GM13977 (cell line): ENCODE measurements at regions not wholly inside any gene's neighbourhood (a gene's known extent, or its start where the extent isn't known, plus 50 kb on each side); places are given as distances from the start of the nearest gene placed in this dataset.

Experiments used
- DNase-seq: peaks from one replicate; pipeline ENCODE4 v3.0.0; 2012; ENCODE audit warnings: low spot score
- in situ Hi-C: fragments of 300-500 bp; cut with MboI; formaldehyde crosslinking; loops from one replicate; pipeline ENCODE4 v1.12.0; 2022; ENCODE audit warnings: low sequenced_read_pairs, low pct_unique_long_range_greater_than_20kb, mixed read lengths, inconsistent platforms; ENCODE audit not compliant: unreplicated experiment
- TF ChIP-seq, protein P1 (sequence below): IDR thresholded peaks from 2 replicates; pipeline ENCODE4 v1.5.1; 2012; ENCODE audit warnings: mild to moderate bottlenecking, control low read depth; ENCODE audit not compliant: insufficient read depth; ENCODE audit errors: extremely low read depth, missing control alignments

DNA sequence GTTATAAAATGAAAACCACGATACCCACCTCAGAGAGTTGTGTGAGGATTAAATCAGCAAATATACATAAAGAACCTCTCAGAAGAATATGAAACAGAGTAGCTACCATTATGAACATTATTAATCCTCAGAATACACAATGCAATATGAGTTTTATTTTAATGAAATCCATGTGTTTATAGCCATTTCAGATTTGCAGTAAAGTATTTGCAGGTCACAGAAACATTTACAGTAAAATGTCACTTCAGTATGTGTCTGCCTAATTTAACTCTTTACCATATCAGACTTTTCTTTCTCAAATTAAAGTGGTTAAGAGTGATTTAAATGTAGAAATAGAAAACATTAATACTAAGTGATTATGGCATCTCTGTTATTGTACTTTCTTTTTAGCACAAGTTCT, 365.2 kb upstream of the MPDZ start:
- TF ChIP-seq, protein P1, sequence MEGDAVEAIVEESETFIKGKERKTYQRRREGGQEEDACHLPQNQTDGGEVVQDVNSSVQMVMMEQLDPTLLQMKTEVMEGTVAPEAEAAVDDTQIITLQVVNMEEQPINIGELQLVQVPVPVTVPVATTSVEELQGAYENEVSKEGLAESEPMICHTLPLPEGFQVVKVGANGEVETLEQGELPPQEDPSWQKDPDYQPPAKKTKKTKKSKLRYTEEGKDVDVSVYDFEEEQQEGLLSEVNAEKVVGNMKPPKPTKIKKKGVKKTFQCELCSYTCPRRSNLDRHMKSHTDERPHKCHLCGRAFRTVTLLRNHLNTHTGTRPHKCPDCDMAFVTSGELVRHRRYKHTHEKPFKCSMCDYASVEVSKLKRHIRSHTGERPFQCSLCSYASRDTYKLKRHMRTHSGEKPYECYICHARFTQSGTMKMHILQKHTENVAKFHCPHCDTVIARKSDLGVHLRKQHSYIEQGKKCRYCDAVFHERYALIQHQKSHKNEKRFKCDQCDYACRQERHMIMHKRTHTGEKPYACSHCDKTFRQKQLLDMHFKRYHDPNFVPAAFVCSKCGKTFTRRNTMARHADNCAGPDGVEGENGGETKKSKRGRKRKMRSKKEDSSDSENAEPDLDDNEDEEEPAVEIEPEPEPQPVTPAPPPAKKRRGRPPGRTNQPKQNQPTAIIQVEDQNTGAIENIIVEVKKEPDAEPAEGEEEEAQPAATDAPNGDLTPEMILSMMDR: no peak
- in situ Hi-C loops: no loop called here
- DNase-seq: no peak

DNA sequence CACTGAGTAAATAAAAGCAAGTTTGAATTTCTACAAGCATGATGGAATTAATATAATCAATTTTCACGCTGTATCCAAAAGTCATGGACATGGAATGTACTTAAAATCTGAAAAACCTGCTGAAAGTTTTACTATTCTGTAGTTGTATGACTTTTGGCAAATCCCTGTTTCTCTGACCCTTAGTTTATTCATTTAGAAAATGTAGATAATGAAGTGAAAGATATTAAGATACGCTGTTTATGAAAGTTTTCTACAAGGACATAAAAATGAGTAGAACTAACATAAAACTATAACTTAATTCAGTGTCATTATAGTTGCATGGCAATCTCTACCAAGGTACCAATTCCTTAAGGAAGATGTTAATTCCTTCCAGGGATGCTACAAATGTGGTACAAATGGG, 363.2 kb upstream of the MPDZ start:
- in situ Hi-C loops: no loop called here
- TF ChIP-seq, protein P1: no peak
- no peak for DNase-seq

DNA sequence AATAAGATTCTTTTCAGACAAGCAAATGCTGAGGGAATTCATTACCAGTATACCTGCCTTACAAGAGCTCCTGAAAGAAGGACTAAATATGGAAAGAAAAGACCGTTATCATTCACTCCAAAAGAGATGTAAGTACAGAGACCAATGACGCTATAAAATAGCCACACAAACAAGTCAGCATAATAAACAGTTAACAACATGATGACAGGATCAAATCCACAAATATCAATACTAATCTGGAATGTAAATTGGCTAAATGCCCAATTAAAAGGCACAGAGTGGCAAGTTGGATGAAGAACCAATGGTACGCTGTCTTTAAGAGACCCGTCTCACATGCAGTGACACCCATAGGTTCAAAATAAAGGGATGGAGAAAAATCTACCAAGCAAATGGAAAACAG, 349.6 kb upstream of the MPDZ start:
- TF ChIP-seq, protein P1: no peak
- in situ Hi-C loops: no loop called here
- no peak for DNase-seq

DNA sequence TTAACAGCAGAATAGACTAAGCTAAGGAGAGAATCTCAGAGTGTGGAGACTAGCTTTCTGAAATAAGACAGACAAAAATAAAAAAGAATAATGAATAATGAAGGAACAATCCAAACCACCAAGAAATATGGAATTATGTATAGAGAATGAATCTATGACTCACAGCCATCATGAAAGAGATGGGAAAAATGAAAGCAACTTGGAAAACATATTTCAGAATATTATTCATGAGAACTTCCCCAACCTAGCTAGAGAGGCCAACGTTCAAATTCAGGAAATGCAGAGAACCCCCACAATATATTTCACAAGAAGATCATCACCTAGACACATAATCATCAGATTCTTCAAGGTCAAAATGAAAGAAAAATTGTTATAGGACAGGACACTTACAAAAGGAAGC, 349.0 kb upstream of the MPDZ start:
- in situ Hi-C loops: no loop called here
- no peak for DNase-seq
- TF ChIP-seq, protein P1: no peak

DNA sequence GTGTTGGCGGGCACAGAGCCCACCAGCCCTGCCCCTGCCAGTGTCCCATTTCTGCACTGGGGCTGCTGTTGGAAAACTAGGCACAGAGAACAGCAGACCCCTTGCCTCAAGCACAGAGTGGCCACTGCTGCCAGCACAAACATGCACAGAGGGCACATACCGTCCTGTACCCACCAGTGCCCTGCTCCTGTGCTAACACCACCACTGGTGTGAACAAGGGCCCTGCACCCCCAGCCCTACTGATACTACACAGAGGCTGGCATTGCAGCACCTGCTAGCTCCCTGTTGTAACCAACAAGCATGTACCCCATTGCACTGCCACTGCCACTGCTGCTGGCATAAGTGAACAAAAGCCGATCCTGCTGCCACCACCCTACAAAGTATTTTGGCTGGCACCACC, 348.0 kb upstream of the MPDZ start:
- in situ Hi-C loops: no loop called here
- TF ChIP-seq, protein P1: no peak
- DNase-seq: no peak

DNA sequence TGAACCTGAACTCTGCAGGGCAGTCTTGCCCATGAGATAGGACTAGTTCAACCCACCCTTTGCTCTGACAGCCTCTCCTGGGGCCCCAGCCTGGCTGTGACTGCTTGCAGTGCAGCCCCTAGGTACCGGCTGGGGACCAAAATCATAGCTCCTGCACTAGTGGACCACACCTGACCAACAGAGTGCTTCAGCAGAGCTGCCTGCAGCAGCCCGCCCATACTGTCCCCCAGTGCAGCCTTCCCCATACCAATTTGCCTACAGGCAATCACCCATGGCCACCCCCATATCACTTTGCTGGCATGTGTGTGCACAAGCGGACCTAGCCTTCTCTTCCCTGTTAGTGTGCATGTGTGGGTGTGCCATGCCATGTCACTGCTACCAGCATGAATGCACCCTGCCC, 347.6 kb upstream of the MPDZ start:
- TF ChIP-seq, protein P1: no peak
- in situ Hi-C loops: no loop called here
- DNase-seq: no peak

DNA sequence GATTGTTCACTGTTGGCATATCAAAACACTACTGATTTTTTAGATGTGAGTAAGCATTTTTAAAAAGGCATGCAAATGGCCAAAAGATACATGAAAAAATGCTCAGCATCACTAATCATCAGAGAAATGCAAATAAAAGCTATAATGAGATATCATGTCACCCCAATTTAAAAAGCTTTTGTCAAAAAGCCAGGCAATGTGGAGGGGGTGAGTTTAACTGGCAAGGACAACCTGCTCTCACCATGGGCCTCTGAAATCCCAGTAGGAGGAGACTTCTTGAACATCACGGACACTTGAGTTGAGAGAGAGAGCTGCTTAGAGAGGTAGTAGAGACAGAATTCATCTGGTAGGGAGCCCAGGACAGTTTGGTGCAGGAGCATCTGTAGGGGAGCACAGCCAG, 347.1 kb upstream of the MPDZ start:
- in situ Hi-C loops: no loop called here
- TF ChIP-seq, protein P1: no peak
- no peak for DNase-seq
